GM21381 (cell line): ENCODE measurements at regions not wholly inside any gene's neighbourhood (a gene's known extent, or its start where the extent isn't known, plus 50 kb on each side); places are given as distances from the start of the nearest gene placed in this dataset.

Source experiments
- ATAC-seq: cut with Tn5 transposase; IDR thresholded peaks from one replicate; pipeline ENCODE4 v1.9.1; 2021; ENCODE audit warnings: mild to moderate bottlenecking, moderate library complexity; ENCODE audit not compliant: unreplicated experiment

DNA sequence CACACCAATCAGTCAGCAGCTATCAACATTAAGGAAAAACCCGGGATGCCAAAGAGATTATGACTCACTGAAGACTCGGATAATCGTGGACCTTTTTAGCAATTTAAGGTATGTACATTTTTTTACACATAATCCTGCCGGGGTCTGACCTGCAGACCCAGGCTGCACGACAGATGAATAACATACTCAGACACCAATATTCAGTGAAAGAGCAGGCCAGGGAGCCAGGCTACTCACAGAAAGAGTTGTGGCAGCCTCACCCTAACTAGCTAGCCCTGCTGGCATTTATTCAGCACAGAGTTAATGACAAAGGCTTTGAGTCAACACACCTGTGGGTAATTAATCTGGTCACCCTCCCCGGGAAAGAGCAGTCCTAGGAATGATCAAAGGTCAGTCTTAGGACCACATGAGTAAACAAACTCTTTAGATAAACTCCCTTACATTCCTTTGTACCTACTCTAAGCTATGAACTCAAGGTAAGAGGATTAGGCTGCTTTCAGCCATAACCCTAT lies 727.5 kb downstream of the TBL1XR1 start:
- ATAC-seq, result no peak

GRCh38 chr3:176463610-176464009 lies 733.7 kb downstream of the TBL1XR1 start:
- no peak for ATAC-seq

GRCh38 chr3:176447369-176447768 lies 749.9 kb downstream of the TBL1XR1 start:
- ATAC-seq, result no peak

DNA sequence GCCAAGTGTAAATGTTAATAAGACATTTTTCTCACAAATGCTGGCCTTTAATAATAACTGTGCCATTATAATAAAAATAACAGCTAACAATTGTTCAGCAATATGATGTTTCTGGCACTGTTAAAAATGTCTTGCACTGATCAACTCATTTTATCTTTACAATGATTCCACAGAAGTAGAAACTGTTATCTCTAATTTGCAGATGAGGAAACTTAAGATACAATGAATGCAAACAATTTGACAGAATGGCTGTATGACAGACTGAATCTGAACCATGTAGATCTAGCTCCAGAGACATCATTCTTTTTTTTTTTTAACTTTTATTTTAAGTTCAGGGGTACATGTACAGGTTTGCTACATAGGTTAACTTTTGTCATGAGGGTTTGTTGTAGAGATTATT lies 755.0 kb downstream of the TBL1XR1 start:
- ATAC-seq, result no peak

GRCh38 chr3:176439729-176440128 lies 757.6 kb downstream of the TBL1XR1 start:
- no peak for ATAC-seq

GRCh38 chr3:176431991-176432390 lies 765.3 kb downstream of the TBL1XR1 start:
- no peak for ATAC-seq

DNA sequence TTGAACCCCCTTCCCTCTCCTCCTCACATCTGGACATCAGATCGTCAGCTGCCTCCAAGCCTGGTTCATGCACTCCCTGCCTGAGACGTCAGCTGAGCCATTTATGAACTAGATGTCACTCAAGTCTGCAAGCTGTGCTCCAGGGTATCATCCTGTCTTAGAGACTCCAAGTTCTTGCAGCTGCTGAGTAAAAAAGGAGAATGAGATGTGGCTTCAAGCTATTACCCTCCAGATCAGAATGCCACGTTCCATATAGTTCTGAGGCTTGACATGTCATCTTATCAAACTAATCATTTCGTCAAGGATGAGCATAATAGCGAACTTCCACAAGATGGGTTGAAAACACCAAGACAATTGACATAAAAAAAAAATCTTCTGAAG lies 766.3 kb downstream of the TBL1XR1 start:
- ATAC-seq, result no peak

- ATAC-seq, result no peak
These were observed 766.8 kb downstream of the TBL1XR1 start for GRCh38 chr3:176430244-176431037.

GRCh38 chr3:176428552-176428951 lies 768.7 kb downstream of the TBL1XR1 start:
- ATAC-seq, result no peak

- no peak for ATAC-seq
These were observed 770.9 kb downstream of the TBL1XR1 start for GRCh38 chr3:176426371-176426770.

- ATAC-seq, result no peak
These were observed 780.4 kb downstream of the TBL1XR1 start for GRCh38 chr3:176416870-176417269.

DNA sequence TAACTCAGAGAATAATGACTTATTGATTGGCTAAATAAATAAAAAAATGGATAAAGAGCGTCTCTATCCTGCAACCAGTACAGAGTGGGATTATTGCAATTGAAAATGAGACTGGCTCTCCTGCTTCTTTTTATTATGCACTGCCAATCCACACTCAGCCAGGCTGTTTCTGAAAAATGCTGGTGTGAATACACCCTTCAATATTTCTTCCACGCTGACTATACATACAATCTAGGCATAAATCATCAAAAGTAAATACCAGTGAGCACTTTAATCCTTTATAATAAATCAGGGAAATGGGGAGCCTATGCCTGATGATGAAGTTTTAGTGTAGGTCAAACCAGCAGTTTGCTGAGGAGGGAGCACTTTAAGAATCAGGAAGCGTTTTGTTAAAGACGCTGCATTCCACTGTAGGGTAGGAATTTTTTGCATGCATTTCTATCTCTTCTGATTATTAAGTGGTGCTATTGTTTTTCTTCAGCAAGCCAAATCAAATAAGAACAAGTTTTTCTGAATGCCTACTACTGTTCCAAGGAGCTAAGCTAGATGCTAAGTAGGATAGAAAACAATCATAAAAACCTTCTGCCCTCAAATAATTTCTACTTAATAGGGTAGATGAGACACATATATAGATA lies 781.5 kb downstream of the TBL1XR1 start:
- ATAC-seq, result no peak

DNA sequence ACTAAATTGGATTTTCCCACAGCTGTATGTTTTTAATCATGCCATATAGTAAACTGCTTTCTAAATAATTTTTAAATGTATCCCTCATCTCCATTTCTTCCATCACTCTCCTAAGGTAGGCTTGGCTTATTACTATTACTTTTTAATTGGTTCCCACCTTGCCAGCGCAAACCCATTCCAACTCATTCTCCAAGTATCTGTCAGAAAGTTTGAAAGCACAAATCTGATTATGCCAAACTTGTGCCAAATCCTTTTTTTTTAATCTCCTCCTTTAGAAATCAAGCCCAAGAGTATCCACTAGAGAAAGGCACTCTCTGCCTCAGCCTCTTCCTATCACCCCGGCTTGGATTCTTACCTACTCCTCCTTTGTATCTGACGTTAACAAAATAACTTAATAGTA lies 784.5 kb downstream of the TBL1XR1 start:
- ATAC-seq, result no peak

- ATAC-seq, result no peak
These were observed 793.8 kb downstream of the TBL1XR1 start for GRCh38 chr3:176403531-176403930.

DNA sequence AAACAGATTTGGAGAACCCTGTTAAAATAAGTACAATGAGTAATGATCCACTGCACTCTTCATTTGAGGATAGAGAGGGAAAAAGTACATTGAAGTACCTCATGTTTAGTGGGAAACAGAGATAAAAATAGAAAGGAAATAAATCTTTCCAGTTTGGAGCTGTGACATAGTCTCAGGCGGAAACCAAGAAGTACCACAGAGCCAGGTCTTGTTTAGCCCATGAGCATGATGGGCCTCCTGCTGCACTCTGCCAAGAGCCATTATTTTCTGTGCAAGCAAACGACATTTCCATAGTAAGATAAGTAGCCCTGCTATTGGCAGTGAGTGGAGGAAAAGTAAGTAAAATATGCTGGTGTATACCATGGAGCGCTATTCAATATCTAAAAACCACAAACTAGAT lies 796.1 kb downstream of the TBL1XR1 start:
- no peak for ATAC-seq

DNA sequence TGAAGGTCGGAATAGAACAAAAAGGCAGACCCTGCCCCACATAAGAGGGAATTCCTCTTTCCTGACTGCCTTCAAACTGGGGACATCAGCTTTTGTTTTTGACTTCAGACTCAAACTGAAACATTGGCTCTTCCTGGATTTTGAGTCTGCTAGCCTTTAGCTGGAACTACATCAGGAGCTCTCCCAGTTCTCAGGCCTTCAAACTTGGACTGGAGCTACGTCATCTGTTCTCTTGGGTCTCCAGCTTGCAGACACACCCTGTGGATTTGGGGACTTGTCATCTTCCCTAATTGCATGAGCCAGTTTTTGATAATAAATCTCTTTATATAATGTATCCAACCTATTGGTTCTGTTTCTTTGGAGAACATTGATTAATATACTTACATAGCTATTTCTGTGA lies 798.1 kb downstream of the TBL1XR1 start:
- no peak for ATAC-seq

DNA sequence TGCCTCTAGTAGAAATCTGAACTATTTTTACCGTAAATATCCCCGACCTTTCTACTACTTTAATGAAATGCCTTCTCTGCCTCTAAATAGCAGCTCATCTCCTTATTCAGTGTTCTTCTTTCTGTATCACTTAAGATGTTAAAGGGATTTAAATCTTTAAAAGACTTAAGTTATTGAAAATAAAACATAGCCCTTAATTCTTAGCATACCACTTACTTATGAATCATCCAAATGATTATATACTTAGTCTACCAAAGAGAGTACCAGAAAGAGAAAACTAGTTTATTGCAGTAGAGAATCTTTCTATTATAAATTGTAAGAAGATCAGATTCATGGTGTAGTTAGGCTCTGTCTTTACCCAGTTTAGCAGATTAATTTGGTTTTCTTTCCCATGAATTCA lies 802.0 kb downstream of the TBL1XR1 start:
- no peak for ATAC-seq

- no peak for ATAC-seq
These were observed 818.5 kb downstream of the TBL1XR1 start for GRCh38 chr3:176378789-176379188.

DNA sequence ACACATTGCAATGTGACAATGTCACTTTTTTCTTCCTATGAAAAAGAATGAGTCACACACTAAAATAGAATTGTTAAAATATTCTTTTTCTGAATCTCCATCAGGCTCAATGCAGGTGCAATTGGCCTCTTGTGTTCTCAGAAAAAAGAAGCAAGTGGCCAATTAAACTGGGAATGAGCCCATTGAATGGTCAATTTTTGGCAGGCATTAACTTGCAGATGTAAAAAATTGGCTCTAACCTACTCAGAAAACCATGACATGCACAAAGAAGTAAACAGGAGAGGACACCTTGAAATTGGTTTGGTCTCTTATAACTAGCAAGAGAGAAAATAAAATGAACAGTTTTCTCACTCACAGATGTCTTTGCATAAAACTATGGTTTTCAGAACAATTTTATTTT lies 820.8 kb downstream of the TBL1XR1 start:
- ATAC-seq, result no peak

GRCh38 chr3:176375519-176375918 lies 821.8 kb downstream of the TBL1XR1 start:
- ATAC-seq, result no peak

DNA sequence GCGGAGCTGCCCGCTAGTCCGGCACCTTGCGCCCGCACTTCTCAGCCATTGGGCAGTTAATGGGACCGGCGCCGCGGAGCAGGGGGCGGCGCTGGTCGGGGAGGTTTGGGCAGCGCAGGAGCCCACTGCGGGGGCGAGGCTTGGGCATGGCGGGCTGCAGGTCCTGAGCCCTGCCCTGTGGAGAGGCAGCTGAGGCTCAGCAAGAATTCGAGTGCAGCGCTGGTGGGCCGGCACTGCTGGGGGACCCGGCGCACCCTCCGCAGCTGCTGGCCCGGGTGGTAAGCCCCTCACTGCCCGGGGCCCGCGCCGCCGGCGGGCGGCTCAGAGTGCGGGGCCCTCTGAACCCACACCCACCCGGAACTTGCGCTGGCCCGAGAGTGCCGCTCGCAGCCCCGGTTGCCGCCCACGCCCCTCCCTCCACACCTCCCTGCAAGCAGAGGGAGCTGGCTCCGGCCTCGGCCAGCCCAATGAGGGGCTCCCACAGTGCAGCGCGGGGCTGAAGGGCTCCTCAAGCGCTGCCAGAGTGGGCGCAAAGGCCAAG lies 835.0 kb downstream of the TBL1XR1 start:
- no peak for ATAC-seq

DNA sequence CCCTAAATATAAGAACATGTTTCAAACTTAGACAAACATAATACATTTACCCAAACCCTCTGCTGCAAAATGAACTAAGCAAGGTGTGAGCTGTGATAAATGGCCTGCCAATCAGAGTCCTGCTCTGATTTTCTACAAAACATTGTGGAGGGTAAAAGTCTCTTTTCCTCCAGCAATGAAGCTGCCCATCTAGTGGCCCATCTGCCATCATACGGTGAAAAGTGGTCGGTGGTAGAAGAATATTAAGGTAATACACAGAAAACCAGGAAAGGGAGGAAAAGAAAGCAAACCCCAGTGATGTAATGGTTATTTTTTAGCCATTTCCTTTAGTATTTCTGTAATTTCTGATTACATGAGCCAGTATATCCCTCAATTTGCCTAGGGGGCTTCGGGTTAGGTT lies 838.1 kb downstream of the TBL1XR1 start:
- no peak for ATAC-seq
